Endothelial cell of umbilical vein (primary cell): ENCODE measurements at regions not wholly inside any gene's neighbourhood (a gene's known extent, or its start where the extent isn't known, plus 50 kb on each side); places are given as distances from the start of the nearest gene placed in this dataset.

Experiments
- EZH2 ChIP-seq: IDR thresholded peaks from 2 replicates; pipeline ENCODE4 v1.6.1; 2012; ENCODE audit warnings: borderline replicate concordance, low read depth, mild to moderate bottlenecking, moderate library complexity, low read length, inconsistent platforms; ENCODE audit not compliant: severe bottlenecking
- GATA2 ChIP-seq: IDR thresholded peaks from 2 replicates; pipeline ENCODE4 v1.7.0; 2011; ENCODE audit warnings: low read depth, mild to moderate bottlenecking, moderate library complexity, mixed read lengths, low read length; ENCODE audit not compliant: insufficient read length, insufficient read depth
- JUN ChIP-seq: IDR thresholded peaks from 2 replicates; pipeline ENCODE4 v1.6.1; 2011; ENCODE audit warnings: borderline replicate concordance, low read depth; ENCODE audit not compliant: insufficient read length, insufficient read depth
- MYC ChIP-seq: IDR thresholded peaks from one replicate; pipeline ENCODE4 v1.6.1; 2011; ENCODE audit warnings: mild to moderate bottlenecking, low read depth, low read length
- POLR2A ChIP-seq: IDR thresholded peaks from 2 replicates; pipeline ENCODE4 v1.6.1; 2012; ENCODE audit warnings: low read depth, mild to moderate bottlenecking, control low read depth, low read length
- POLR2AphosphoS5 ChIP-seq: IDR thresholded peaks from 2 replicates; pipeline ENCODE4 v1.6.1; 2012; ENCODE audit warnings: low read depth, mild to moderate bottlenecking, control low read depth, low read length, moderate library complexity; ENCODE audit not compliant: insufficient read depth
- TF ChIP-seq, protein P1 (sequence below), 2 donors: IDR thresholded peaks; 1 replicate in 1 of 2; 2 replicates in 1 of 2; pipeline ENCODE4 v1.5.1; 2011; ENCODE audit warnings: low read length in 2 of 2, mild to moderate bottlenecking in 2 of 2, moderate library complexity in 2 of 2, control low read depth in 1 of 2, inconsistent platforms in 1 of 2, low read depth in 1 of 2; ENCODE audit not compliant: insufficient read depth in 1 of 2; ENCODE audit errors: extremely low read depth in 1 of 2

DNA sequence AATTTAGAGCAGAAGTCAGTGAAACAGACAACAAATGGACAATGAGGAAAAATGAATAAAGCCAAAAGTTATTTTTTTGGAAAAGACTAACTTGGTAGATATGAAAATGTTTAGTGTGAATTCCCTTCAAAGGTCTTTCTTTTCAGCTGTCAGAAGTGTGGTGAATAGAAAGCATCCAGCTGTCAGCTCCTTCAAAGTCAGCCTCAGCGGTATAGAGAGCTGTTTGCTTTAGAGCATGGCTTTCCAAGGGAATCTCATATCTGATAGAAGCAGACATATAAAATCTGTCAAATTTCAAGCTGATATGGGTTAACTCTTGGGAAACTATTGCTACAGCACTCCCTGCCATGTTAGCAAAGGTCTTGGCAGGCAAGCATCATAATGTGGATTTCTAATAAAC, 309.3 kb downstream of the CASP12 start:
- TF ChIP-seq, protein P1, sequence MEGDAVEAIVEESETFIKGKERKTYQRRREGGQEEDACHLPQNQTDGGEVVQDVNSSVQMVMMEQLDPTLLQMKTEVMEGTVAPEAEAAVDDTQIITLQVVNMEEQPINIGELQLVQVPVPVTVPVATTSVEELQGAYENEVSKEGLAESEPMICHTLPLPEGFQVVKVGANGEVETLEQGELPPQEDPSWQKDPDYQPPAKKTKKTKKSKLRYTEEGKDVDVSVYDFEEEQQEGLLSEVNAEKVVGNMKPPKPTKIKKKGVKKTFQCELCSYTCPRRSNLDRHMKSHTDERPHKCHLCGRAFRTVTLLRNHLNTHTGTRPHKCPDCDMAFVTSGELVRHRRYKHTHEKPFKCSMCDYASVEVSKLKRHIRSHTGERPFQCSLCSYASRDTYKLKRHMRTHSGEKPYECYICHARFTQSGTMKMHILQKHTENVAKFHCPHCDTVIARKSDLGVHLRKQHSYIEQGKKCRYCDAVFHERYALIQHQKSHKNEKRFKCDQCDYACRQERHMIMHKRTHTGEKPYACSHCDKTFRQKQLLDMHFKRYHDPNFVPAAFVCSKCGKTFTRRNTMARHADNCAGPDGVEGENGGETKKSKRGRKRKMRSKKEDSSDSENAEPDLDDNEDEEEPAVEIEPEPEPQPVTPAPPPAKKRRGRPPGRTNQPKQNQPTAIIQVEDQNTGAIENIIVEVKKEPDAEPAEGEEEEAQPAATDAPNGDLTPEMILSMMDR (IDR thresholded peaks at IDR 0.05; ENCODE audit: extremely low read depth in 1 of 2, insufficient read depth in 1 of 2, low read depth in 1 of 2, low read length in 2 of 2), result no peak
- TF ChIP-seq EZH2 (no peak), GATA2 (no peak), POLR2AphosphoS5 (no peak), POLR2A (no peak), MYC (no peak), JUN (no peak)
